T-helper 1 cell (primary cell): ENCODE measurements at regions not wholly inside any gene's neighbourhood (a gene's known extent, or its start where the extent isn't known, plus 50 kb on each side); places are given as distances from the start of the nearest gene placed in this dataset.
"Not testable (repeated sequence)": the region's sequence is repeated elsewhere in the genome, so short reads cannot be mapped to it uniquely, and the experiment has no call there.

Source experiments
- DNase-seq, 5 donors: peaks; one replicate each; pipeline ENCODE4 v3.0.0-alpha.2; 2012 to 2020

- DNase-seq: no peak
These were observed 699.0 kb downstream of the BRINP1 start for GRCh38 chr9:118670011-118670953.

- DNase-seq: no peak
These were observed 694.3 kb downstream of the BRINP1 start for GRCh38 chr9:118674942-118675341.

GRCh38 chr9:118677936-118678653, 691.1 kb downstream of the BRINP1 start:
- DNase-seq: not testable (repeated sequence)

GRCh38 chr9:118686959-118687358, 682.3 kb downstream of the BRINP1 start:
- no peak for DNase-seq

GRCh38 chr9:118689280-118689679, 680.0 kb downstream of the BRINP1 start:
- DNase-seq: no peak

- no peak for DNase-seq
These were observed 676.6 kb downstream of the BRINP1 start for GRCh38 chr9:118692613-118693012.

GRCh38 chr9:118693645-118694044, 675.6 kb downstream of the BRINP1 start:
- DNase-seq: no peak

- DNase-seq: not testable (repeated sequence)
These were observed 674.0 kb downstream of the BRINP1 start for GRCh38 chr9:118695249-118695648.

GRCh38 chr9:118701985-118702384, 667.2 kb downstream of the BRINP1 start:
- DNase-seq: no peak

- no peak for DNase-seq
These were observed 657.4 kb downstream of the BRINP1 start for GRCh38 chr9:118711843-118712242.

GRCh38 chr9:118721276-118721675, 648.0 kb downstream of the BRINP1 start:
- DNase-seq: no peak

GRCh38 chr9:118721923-118722322, 647.3 kb downstream of the BRINP1 start:
- DNase-seq: no peak

- DNase-seq: no peak
These were observed 639.3 kb downstream of the BRINP1 start for GRCh38 chr9:118729981-118730380.

- DNase-seq: no peak
These were observed 636.2 kb downstream of the BRINP1 start for GRCh38 chr9:118732998-118733397.

GRCh38 chr9:118734696-118735095, 634.5 kb downstream of the BRINP1 start:
- no peak for DNase-seq

- DNase-seq: no peak
These were observed 632.8 kb downstream of the BRINP1 start for GRCh38 chr9:118736406-118736805.

GRCh38 chr9:118751077-118751847, 618.0 kb downstream of the BRINP1 start:
- no peak for DNase-seq

- DNase-seq: no peak
These were observed 617.4 kb downstream of the BRINP1 start for GRCh38 chr9:118751848-118752223.

- no peak for DNase-seq
These were observed 608.0 kb downstream of the BRINP1 start for GRCh38 chr9:118761016-118761790.

GRCh38 chr9:118767571-118767970, 601.7 kb downstream of the BRINP1 start:
- no peak for DNase-seq

GRCh38 chr9:118782790-118783463, 586.3 kb downstream of the BRINP1 start:
- no peak for DNase-seq

GRCh38 chr9:118784033-118784432, 585.2 kb downstream of the BRINP1 start:
- no peak for DNase-seq
